HG02610 (cell line): ENCODE measurements at regions not wholly inside any gene's neighbourhood (a gene's known extent, or its start where the extent isn't known, plus 50 kb on each side); places are given as distances from the start of the nearest gene placed in this dataset.

Experiments used
- ATAC-seq: cut with Tn5 transposase; IDR thresholded peaks from one replicate; pipeline ENCODE4 v1.9.1; 2021; ENCODE audit warnings: mild to moderate bottlenecking, moderate library complexity; ENCODE audit not compliant: unreplicated experiment

- no peak for ATAC-seq
Observed at GRCh38 chrX:36913551-36913950, 94.6 kb upstream of the FAM47C start.

GRCh38 chrX:36916941-36917340 is 91.2 kb upstream of the FAM47C start:
- no peak for ATAC-seq

GRCh38 chrX:36927712-36928111 is 80.5 kb upstream of the FAM47C start:
- no peak for ATAC-seq

GRCh38 chrX:36930491-36930890 is 77.7 kb upstream of the FAM47C start:
- ATAC-seq: no peak

GRCh38 chrX:36947214-36947613 is 61.0 kb upstream of the FAM47C start:
- ATAC-seq: no peak

GRCh38 chrX:36950495-36951253 is 57.5 kb upstream of the FAM47C start:
- no peak for ATAC-seq

GRCh38 chrX:36957425-36958328 is 50.5 kb upstream of the FAM47C start:
- ATAC-seq: no peak
